ENCODE measurements at regions not wholly inside any gene's neighbourhood (a gene's known extent, or its start where the extent isn't known, plus 50 kb on each side); places are given as distances from the start of the nearest gene placed in this dataset.

GRCh38 chr3:86618706-86619105 is 372.2 kb downstream of the VGLL3 start:
- TF ChIP-seq POLR2A (IDR thresholded peaks at IDR 0.05) (no peak), CTCF (IDR thresholded peaks at IDR 0.05) (no peak)

Measured in thyroid gland (tissue), 4 donors.